Tongue (tissue), 1 donor: ENCODE measurements at regions not wholly inside any gene's neighbourhood (a gene's known extent, or its start where the extent isn't known, plus 50 kb on each side); places are given as distances from the start of the nearest gene placed in this dataset.

Experiments
- DNase-seq: peaks from one replicate; pipeline ENCODE4 v3.0.0-alpha.2; 2015

DNA sequence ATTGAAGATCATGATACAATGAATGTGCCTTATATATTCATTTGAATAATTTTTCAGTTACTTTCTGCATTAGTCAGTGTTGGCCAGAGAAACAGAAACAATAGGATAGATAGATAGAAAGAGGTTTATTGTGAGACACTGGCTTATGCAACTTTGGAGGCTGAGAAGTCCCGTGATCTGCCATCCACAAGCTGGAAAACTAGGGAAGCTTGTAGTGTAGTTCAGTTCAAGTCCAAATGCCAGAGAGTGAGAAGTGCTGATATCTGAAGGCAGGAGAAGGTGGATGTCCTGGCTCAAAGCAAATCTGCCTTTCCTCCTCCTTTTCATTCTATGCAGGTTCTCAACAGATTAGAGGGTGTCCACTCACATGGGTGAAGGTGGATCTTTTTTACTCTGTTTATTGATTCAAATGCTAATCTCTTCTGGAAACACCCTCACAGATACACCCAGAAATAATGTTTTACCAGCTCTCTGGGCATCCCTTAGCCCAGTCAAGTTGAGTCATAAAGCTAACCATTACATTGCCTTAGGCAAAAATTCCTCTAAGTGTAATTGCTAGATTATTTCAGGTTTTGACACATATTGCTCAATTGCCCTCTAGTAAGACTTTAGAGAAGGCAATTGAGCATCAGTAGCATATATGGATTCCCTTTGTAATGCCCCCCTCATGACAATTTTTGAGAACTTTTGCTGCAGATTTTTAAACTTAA, 341.4 kb downstream of the LPIN1 start:
- DNase-seq = no peak

DNA sequence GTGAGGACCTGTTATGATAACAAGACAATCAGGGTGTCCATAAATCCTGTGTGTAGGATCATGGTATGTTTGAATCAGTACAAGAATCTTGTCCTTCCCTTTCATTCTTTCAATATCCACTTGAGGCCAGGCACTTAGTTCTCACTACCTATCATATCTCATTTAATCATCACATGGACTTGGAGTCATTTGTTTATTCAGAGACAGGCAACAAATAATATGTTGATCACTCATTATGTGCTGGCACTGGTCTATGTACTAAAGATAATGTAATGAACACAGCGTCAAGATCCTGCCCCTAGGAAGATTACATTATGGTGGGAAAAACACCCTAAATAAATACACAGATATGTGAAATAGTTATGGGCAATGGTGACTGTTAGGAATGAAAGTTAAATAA, 342.6 kb downstream of the LPIN1 start:
- no peak for DNase-seq

DNA sequence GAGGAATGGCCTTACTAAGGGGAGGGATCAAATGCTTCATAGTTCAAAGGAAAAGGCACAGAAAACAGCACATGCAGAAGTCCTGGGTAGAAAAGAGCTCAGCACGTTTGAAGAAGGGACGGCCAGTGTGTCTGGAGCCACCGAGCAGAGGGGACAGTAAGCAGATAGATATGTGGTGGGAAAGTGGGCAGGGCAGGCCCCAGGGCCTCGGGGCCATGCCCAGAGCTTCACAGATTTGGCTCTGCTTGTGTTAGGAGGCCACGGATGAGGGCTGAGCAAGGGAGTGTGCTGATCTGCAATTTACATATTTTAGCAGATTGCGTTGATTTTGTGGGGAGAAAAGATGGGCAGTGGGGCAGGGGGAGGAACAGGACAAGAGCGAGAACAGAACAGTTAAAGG, 343.1 kb downstream of the LPIN1 start:
- no peak for DNase-seq

DNA sequence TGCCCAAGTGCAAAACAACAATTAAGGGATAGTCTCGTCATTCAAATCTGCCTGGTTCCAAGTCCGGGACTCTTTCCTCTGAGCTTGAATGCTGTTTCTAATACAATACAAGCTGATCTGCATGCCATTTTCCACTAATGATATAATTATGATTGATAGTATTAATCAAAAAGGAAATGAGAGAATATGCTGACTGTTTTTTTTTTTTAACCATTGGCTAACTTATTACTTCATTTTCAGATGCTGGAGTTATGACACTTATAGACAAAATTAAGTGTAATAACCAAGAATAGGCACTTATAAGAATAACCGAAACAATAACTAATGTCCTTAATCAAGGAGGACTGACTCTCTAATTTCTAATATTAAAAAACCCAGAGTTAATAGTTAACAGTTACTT, 343.6 kb downstream of the LPIN1 start:
- DNase-seq = no peak

DNA sequence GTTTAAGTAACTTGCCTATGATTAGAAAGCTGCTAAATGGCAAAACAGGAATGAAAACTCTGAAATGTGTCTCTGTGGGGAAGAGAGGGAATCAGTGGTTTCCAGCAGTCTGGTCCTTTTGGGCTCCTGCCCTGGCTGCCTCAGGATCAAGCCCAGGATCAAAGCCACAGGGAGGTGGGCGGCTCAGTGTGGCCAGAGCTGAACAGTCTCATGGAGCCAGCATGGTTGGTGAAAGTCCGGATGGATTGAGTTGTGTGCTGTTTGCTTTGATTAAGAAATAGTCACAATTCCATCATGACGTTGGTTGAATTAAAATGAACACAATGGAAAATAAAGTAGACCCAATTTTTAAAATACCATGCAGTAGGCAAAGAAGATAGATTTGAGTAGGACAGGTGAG, 344.2 kb downstream of the LPIN1 start:
- no peak for DNase-seq

DNA sequence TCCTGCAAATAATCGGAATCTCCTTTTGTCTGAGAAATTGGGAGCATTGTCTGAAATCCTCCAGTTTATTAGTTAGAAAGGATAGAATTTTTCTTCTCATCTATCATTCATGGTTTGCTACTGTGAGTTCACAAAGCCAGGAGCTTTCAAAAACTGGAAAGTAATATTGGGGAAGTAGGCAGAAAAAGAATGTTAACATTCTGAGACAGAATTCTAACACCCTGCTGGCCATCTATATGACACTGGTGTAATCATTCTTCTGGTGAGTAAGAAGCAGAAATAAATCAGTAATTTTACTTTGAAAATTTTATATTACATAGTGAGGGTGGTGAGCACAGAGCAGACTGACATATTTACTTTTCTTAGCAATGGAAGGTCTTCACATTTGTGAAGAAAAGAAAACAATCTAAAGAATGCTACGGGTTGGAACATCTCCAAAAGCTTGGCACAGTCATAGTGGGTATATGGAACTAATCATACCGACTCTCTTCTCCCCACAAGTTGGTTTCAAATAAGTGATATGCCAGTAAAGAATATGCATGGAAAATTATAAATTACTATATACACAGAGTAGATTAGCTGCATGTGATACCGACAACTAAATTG, 344.9 kb downstream of the LPIN1 start:
- peak; percentile 37 for DNase-seq

DNA sequence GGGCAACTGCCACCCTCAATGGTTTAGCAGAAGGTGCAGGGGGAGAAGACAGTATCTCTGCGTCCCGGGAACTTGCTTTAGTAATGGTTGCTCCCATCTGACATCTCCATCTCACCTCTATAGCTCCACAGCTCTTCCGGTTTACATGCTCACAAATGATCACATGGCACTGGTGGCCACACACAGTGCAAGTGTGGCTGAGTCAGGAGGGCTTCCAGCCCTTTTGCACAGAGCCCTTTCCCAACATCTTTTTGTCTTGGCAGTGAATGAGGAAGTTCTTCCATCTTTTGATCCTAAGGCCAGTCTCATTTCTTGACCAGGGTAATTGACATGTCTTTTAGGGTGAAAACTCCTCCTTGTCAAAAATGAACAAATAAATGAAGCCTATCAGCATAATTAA, 347.7 kb downstream of the LPIN1 start:
- no peak for DNase-seq

DNA sequence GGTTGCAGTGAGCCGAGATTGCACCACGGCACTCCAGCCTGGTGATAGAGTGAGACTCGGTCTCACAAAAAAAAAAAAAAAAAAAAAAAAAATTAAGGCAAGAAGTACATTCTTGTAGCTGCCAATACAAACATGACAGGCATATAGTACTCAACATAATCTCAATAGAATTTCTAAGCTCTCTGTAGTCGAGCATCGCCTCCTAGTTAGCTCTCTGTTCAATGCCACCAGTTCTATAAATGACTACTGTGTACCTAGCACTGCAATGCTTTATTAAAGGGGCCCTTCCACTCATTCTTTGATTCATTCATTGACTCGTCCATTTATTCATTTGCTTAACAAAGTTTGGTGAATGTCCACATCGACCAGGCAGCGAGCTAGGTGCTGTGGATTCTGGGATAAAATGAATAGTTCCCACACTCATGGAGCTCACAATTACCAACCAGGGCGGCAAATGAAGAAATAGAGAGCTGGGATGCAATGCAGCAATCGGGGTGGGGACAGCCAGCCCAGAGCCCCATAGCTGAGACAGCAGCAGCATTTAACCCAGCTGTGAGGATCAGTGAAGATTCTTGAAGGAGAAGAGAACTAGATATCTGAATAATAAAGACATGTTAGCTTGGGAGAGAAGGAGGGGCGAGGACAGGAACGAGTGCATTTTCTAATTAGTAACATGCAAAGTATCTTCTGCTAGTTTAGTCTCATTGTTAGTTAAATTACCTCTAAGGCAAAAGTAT, 349.8 kb downstream of the LPIN1 start:
- no peak for DNase-seq

DNA sequence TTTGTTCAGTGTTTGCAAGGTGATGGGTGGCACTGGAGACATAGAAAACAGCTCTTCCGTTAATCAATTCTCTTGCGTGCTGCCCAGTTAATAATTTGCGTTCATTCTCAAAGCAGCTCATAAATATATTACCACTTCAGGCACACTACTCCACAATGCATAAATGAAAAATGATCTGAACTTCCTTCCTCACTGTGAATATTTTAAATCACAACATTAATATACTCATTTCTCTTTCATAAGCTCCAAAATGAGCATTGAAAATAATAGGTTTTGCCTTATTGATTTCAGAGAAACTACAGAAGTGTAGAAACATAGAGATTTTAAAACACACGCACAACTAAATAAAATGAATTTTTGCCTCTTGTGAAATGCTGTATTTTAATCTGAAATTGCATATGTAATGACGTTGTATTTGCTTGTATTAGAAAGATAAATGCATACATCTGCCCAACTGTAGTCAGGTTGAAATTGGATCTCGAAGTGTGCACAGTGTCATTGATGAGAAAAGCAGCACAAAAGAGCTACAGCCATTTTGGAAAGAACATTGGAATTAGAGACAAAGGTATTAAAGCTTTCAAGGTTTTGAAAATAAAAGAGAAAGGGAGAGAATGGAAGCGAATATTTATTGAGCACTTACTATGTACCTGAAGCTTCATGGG, 350.5 kb downstream of the LPIN1 start:
- DNase-seq = no peak

DNA sequence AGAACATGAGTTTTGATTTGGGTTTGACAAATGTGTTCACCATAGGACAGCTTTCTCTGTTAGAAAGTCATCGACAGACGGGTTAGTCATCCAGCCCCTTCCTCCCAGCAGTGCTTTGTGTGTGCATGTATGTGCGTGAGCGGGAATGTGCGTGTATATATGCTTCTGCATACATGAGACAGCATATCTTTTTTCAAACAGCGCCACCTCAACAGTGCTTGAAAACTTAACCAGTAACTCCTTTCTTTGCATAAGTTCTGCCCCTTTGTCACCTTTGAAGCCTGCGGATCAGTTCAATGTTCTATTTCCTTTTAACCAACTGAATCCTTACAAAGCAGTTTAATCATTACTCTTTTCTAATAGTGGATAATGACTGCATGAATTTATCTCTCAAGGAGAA, 351.4 kb downstream of the LPIN1 start:
- DNase-seq = no peak

DNA sequence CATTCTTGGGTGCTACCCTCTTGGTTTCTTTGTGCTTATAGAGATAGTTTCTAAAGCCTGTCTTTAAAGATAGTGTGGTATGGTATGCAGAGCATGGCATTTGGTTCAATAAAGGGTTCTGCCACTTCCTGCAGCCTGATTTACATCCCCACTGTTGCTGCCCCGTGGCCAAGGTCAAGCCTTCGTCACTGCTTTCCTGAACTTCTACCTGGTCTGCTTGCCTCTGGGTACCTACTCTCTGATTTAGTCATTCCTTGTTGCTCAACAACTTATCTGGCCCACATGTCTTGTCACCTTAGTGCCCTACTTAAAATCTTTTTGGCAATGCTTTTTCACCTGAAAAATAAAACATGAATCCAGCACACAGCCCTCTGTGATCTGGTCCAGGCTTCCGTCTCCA, 352.9 kb downstream of the LPIN1 start:
- no peak for DNase-seq

DNA sequence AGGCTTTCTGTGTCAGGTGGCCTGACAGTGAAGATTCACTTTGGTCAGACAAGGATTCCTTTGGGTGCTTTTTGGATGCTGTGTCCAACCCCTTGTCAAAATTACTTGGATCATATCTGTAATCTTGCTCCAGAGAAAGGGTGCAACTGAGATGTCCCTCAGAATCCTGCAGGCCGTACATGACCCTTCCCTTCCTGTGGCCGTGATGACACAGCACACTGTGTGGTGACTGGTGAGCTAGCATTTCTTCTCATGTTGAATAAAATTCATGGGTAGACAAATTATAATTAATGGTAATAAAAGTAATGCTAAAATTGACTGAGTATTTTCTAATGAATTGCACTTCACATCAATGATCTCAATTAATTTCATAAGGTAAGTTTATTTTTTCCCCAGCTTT, 356.2 kb downstream of the LPIN1 start:
- no peak for DNase-seq

DNA sequence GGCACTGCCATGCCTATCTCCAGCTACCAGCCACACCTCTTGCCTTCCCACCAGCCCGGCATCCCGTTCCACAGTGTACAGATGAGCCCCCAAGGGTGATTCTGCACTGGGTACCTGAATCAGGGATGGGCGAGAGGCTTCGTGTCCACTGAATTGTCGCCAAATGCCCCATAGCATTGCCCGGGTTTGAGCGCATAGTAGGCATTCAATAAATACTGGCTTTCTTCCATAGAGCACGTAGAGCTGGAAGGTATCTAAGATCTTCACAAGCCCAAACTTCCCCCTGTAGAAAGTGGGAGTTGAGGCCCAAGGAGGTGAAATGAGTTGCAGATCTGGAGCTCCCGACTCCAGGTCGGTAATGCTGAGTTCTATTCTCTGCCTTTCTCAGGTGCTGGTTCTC, 358.7 kb downstream of the LPIN1 start:
- DNase-seq = no peak

DNA sequence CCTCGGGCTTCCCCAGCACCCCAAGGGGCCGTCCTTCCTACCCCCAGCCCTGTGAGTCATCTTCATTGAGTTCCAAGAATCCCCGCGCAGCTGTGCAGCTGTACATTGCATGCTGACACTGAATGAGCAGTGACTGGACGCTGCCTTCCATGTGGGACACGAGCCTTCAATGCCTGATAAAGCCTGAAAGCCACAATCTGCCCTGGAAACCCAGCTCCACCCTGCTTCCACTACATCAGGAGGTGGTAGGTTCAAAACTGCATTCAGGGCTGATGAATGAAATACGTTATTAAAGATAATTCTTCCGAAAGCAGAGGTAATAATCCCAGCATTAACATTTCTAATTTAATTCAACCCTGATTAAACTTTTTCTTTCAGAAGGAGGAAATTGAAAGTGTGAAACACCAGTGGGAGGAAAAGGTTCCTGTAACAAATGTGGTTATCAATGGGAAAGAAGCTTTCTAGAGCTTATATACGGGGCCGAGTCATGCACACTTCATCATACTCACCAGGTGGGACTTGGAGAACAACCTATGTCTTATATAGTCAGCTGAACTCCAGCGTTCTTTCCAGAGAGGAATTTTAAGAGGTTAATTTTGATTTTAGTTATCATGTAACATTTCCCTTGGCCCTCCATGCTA, 360.1 kb downstream of the LPIN1 start:
- DNase-seq = peak; percentile 48

DNA sequence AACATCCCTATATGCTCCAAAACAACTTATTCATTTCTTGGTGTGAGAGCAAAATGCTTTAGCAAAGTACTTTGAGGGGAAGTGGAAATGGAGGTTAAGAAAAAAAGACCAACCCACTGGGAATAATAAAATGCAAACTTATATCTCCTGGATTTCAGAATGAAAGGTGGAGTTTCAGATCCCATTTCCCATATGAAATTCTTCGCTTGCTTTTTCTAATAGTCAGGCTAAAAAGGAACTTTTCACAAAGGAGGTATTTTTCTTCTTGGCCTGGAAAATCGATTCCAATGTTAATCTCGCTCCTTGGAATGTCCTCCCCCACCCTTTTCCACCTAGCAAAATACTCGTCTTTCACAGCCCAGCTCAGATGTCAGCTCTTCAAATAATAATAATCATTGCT, 360.9 kb downstream of the LPIN1 start:
- no peak for DNase-seq

DNA sequence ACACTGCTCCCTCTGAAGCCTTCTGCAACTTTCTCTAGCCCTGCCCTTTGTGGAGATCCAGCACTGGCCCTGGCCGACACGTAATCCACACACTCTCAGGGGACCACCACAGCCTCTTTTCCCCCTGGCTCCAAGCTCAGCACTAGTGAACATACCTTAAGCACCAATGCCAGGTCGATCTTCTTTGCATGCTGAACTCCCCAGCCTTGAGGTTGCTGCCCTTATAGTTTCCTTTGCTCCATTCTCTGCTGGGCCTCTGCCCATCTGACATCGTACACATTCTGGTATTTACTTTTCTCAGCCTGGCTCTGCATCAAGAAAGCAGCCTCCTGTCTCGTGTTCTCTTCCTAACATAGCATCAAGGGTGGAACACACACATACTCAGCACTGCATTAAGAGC, 361.5 kb downstream of the LPIN1 start:
- no peak for DNase-seq

DNA sequence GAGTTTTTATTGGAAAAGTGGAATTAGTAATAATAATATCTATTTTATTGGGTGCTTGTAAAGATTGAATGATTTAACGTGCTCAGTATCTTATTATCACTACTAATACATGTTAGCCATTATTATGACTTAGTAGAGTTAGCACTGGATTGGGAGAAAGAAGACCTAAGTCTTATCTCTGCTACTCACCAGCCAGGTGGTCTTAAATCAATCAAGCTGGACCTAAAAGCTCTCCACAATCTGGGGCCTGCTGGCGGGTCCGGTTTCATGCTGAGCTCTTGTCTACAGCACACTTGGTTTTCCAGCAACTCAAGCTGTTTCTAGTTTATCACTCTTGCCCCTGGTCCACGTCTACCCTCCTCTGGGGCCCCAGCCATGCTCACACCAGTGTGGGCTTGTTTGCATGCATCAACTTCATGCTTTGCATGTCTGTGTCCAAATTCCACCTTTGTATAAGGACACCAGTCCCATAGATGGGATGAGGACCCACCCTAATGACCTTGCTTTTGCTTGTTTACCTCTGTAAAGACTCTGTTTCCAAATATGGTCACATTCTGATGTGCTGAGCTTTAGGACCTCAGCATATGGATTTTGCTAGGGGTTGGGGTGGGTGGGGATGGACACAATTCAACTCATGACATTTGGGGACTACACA, 363.1 kb downstream of the LPIN1 start:
- DNase-seq = no peak

DNA sequence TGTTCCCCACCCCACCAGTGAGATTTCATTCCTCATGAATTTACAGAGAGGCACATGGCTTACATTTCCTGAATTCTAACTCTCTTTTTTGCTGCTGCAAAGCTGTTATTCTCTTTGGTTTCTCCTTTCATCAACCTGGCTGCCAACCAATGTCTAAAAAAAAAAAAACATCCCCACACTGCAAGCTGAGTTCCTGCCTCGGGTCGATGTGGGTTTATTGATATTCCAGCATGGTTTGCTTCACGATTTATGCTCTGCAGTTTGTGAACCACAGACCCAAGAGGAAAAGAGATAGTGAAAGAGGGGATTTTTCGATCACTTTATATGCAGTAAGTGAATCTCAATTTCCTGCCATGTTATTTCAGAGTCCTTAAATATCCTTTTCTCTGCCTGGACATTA, 363.6 kb downstream of the LPIN1 start:
- peak; percentile 37 for DNase-seq

DNA sequence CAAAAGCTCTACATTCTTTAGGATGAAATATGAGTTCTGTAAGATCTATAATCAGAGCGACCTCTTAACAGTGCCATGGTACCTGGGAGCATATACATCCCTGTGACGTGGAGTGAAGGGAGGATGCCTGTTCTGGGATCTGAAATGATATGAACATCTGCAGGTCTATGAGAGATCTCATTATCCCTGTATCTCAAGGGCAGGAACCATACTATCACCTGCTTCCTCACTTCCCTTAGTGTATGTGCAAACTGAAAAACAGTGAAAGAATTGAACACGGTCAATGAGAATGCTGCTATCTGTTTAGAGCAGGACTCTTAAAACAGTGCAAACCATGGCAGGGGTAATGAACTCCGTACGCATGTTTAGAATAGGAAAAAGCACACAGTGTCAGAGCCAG, 364.0 kb downstream of the LPIN1 start:
- no peak for DNase-seq

DNA sequence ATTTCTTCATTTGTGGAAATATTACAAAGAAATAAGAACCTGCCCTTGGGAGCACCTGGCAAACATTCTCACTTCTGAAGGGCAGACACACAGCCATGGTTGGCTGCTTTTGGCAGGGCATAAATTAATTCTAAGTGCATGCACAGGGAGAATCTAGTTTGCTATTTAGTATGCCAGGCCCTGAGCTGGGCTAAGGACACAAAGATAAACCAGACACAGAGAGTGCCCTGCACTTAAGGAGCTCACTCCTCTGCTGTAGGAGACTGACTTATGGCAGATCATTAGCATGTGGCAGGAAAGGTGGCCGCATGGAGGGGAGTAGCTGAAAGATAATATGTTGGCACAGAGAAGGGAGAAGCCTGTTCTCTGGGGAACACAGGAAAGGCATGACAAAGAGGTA, 367.0 kb downstream of the LPIN1 start:
- DNase-seq = no peak

DNA sequence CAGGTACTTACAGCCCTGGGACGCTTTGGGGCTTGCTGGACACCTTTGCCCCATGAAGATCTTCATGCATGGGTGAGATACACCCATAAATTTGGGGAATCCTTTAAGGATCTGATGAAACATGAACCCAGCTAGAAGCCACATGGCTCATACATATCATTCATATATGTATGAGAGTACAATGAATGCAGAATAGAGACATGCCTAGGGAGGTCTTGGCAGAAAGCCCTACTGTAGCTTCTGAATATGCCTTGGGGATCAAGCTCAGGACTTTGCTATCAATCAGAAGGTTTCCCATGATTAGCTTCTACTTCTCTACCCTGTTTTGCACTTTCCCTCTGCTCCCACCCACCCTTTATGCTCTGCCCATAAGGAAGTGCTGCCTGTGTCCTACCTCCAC, 368.4 kb downstream of the LPIN1 start:
- no peak for DNase-seq

DNA sequence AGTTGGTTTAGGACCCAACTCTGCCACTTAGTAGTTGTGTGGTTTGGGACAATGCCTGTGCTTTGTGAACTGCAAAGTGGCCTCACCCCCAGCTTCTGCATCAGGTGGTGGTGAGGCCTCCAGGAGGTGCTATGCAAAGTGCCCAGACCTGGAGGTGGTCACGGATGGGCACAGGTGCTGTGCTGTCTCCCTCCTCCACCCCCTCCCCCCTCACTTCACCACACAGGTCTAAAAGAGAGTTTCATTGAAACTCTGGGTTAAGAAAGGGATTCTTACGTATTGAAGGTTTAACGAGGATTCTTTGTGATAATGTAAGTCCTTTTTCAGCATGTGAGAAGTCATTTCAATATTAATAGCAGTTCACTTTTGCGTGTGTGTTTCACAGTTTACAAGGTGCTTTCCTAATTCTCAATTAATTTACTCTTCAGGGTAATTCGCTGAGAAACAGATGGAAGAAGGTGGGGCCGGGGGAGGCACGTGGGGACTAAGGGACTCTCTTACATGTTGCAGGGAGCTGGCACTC, 369.9 kb downstream of the LPIN1 start:
- no peak for DNase-seq
